Activated naive CD8-positive, alpha-beta T cell (primary cell): ENCODE measurements at regions not wholly inside any gene's neighbourhood (a gene's known extent, or its start where the extent isn't known, plus 50 kb on each side); places are given as distances from the start of the nearest gene placed in this dataset.
"Not testable (repeated sequence)": the region's sequence is repeated elsewhere in the genome, so short reads cannot be mapped to it uniquely, and the experiment has no call there.

Source experiments
- H3K27ac Mint-ChIP-seq: one replicate; pipeline ENCODE4 v1.8.0; 2021; ENCODE audit warnings: mixed read lengths
- H3K27me3 Mint-ChIP-seq: one replicate; pipeline ENCODE4 v1.8.0; 2021; ENCODE audit warnings: mixed read lengths
- H3K36me3 Mint-ChIP-seq: one replicate; pipeline ENCODE4 v1.8.0; 2021; ENCODE audit warnings: mixed read lengths
- H3K4me1 Mint-ChIP-seq: one replicate; pipeline ENCODE4 v1.8.0; 2021; ENCODE audit warnings: low read depth, mixed read lengths
- H3K4me3 Mint-ChIP-seq: one replicate; pipeline ENCODE4 v1.8.0; 2021; ENCODE audit warnings: mild to moderate bottlenecking, mixed read lengths
- H3K9me3 Mint-ChIP-seq: one replicate; pipeline ENCODE4 v1.8.0; 2021; ENCODE audit warnings: low read depth, mixed read lengths

- Mint-ChIP-seq H3K9me3 (no peaks in the 10 kb centered on the region), H3K4me1 (no peaks in the 10 kb centered on the region), H3K36me3 (no peaks in the 10 kb centered on the region), H3K27ac (no peak overlapping the region), H3K27me3 (peaks cover 2% of the 10 kb centered on the region), H3K4me3 (no peak overlapping the region)
Measured at GRCh38 chr4:24211856-24212255, 322.0 kb upstream of the PPARGC1A start.

DNA sequence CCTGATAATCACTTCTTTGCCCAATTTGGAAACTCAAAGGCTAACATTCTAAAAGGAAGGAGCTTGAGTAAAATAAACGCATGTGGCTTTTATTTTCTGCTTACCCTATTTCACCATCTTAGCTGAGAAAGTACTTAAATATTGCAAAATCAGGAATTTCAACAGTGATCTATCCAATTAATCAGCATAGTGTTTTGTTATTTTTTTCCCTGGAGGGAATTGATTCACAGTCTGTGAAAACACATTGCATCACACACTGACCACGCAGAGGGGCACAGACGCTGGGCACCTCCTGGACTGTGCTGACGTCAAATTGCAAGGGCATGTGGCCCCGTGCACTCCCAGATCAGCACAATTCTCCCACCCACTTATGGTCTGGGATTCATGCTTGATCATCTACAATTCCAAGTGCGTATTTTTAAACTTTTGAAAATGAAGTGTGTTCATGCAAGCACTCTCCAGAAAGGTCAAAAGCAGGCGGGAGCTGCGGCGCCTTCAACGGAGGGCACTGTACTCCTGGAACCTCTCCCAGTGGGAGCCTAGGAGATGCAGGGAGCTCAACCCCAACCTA is 320.6 kb upstream of the PPARGC1A start:
- Mint-ChIP-seq H3K36me3 (no peaks in the 10 kb centered on the region), H3K27ac (no peak overlapping the region), H3K9me3 (no peaks in the 10 kb centered on the region), H3K4me1 (no peaks in the 10 kb centered on the region), H3K27me3 (peaks cover 2% of the 10 kb centered on the region), H3K4me3 (no peak overlapping the region)

DNA sequence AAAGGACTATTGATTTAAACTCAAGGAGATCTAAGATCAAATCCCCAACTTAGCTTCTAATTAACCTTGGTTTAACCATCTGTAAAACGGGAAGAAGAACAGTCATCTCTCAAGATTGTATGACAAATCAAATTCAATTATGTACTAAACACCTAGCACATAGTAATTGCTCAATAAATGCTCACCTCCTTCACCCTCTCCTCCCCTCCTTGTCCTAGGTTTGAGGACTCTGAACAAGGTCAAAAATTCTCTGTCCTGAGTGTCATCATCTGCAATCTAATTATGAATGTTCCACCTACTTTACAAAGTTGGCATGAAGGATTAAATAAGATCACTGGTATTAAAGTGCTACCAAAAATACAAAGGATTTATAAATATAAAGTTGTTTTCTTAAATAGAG is 320.1 kb upstream of the PPARGC1A start:
- H3K4me1 Mint-ChIP-seq = no peaks in the 10 kb centered on the region
- H3K27me3 Mint-ChIP-seq = peaks cover 2% of the 10 kb centered on the region
- no peak overlapping the region for H3K27ac Mint-ChIP-seq
- H3K4me3 Mint-ChIP-seq = no peak overlapping the region
- no peaks in the 10 kb centered on the region for H3K36me3 Mint-ChIP-seq
- H3K9me3 Mint-ChIP-seq = no peaks in the 10 kb centered on the region

DNA sequence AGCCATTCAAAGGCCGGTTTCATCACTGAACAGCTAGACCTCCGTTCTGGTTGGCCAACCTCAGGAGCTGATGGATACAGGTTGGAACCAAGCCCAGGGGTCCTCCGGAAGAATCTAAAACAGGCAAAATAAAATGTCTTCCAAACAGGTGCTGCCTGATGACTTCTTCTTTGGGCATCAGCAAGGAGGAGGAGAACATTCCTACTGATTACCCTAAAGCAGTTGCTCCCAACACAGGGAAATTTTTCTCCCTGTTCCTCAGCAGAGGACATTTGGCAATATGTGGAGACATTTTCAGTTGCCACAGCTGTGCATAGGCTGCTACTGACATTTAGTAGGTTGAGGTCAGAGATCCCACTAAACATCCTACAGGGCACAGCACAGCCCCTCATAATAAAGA is 319.3 kb upstream of the PPARGC1A start:
- H3K9me3 Mint-ChIP-seq = no peaks in the 10 kb centered on the region
- no peaks in the 10 kb centered on the region for H3K36me3 Mint-ChIP-seq
- H3K27me3 Mint-ChIP-seq = peaks cover 2% of the 10 kb centered on the region
- H3K4me1 Mint-ChIP-seq = no peaks in the 10 kb centered on the region
- no peak overlapping the region for H3K4me3 Mint-ChIP-seq
- no peak overlapping the region for H3K27ac Mint-ChIP-seq

- Mint-ChIP-seq H3K4me3 (no peak overlapping the region), H3K9me3 (no peaks in the 10 kb centered on the region), H3K4me1 (no peaks in the 10 kb centered on the region), H3K27me3 (peaks cover under 1% of the 10 kb centered on the region), H3K27ac (no peak overlapping the region), H3K36me3 (no peaks in the 10 kb centered on the region)
Measured at GRCh38 chr4:24208691-24209090, 318.8 kb upstream of the PPARGC1A start.

DNA sequence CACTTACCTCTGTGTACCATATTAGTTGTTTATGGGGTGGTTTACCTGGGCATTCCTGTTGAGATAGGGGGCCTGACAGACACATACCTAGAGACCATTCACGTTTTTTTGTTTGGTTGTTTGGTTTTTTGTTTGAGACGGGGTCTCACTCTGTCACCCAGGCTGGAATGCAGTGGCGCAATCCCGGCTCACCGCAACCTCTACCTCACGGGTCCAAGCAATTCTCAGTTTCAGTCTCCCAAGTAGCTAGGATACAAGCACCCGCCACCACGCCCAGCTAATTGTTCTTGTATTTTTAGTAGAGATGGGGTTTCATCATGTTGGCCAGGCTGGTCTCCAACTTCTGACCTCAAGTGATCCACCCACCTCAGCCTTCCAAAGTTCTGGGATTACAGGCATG is 314.9 kb upstream of the PPARGC1A start:
- not testable (repeated sequence) for H3K9me3 Mint-ChIP-seq, H3K36me3 Mint-ChIP-seq, H3K4me1 Mint-ChIP-seq, H3K27me3 Mint-ChIP-seq, H3K4me3 Mint-ChIP-seq, H3K27ac Mint-ChIP-seq

DNA sequence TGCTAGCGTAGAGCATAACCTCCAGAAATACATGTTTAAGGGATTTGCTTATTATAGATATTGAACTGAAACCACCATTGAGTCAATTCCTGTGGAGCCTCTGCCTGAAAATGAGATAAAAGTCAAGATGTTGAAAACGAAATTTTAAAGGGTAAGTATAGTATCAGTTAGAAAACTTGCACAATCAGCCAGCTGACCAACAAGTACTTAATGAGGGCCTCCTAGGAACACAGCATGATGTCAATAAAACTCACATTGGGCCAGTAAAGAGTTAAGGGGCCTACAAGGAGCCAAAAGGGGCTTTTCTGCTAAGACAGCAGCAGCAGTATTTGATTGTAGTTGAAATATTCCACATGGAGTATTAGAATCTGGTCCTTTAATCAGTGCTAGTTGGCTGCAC is 314.1 kb upstream of the PPARGC1A start:
- Mint-ChIP-seq H3K4me3 (no peak overlapping the region), H3K27ac (no peak overlapping the region), H3K4me1 (no peaks in the 10 kb centered on the region), H3K27me3 (no peaks in the 10 kb centered on the region), H3K9me3 (no peaks in the 10 kb centered on the region), H3K36me3 (no peaks in the 10 kb centered on the region)

GRCh38 chr4:24202579-24202978 is 312.7 kb upstream of the PPARGC1A start:
- Mint-ChIP-seq H3K36me3 (no peaks in the 10 kb centered on the region), H3K4me1 (no peaks in the 10 kb centered on the region), H3K9me3 (no peaks in the 10 kb centered on the region), H3K27ac (no peak overlapping the region), H3K27me3 (no peaks in the 10 kb centered on the region), H3K4me3 (no peak overlapping the region)

- no peaks in the 10 kb centered on the region for H3K27me3 Mint-ChIP-seq
- H3K9me3 Mint-ChIP-seq = no peaks in the 10 kb centered on the region
- H3K4me3 Mint-ChIP-seq = no peak overlapping the region
- no peaks in the 10 kb centered on the region for H3K36me3 Mint-ChIP-seq
- no peak overlapping the region for H3K27ac Mint-ChIP-seq
- H3K4me1 Mint-ChIP-seq = no peaks in the 10 kb centered on the region
Measured at GRCh38 chr4:24197955-24198354, 308.1 kb upstream of the PPARGC1A start.

- H3K36me3 Mint-ChIP-seq = no peaks in the 10 kb centered on the region
- no peak overlapping the region for H3K27ac Mint-ChIP-seq
- no peaks in the 10 kb centered on the region for H3K4me1 Mint-ChIP-seq
- no peak overlapping the region for H3K4me3 Mint-ChIP-seq
- no peaks in the 10 kb centered on the region for H3K9me3 Mint-ChIP-seq
- no peaks in the 10 kb centered on the region for H3K27me3 Mint-ChIP-seq
Measured at GRCh38 chr4:24196785-24197184, 306.9 kb upstream of the PPARGC1A start.

DNA sequence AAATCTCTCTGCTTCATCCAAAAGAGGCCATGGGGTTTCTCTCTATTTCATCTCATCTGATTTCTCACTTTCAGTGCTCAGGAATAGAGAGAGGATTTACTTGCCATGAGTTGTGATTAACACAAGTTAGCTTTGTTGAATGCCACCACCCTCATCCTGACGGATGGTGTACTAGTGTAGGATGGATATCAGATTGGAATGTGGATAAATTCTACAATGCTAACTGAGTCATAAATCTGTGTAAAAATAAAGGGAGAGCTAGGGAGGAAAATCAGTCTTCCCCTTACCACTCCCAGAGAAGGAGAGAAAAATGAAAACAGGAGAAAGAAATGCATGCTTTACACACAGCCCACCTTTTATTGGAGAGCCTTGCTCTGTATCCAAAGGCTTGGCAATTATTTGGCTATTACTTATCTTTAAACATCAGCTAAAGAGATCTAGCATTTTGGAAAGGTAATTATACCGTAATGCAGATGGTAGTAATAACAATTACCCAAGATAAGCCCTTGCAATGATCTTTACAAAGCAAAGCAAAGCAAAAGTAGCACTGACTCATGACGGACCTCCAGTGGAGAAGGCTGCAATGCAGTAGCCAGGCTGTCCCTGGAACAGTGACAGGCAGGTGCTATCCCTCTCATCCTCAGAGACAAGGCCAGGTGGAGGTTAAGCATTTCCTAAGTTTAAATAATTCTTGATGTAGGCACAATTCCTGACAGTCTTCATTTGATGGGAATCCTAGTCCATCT is 306.3 kb upstream of the PPARGC1A start:
- Mint-ChIP-seq H3K4me3 (no peak overlapping the region), H3K9me3 (no peaks in the 10 kb centered on the region), H3K27me3 (no peaks in the 10 kb centered on the region), H3K4me1 (no peaks in the 10 kb centered on the region), H3K36me3 (no peaks in the 10 kb centered on the region), H3K27ac (no peak overlapping the region)

DNA sequence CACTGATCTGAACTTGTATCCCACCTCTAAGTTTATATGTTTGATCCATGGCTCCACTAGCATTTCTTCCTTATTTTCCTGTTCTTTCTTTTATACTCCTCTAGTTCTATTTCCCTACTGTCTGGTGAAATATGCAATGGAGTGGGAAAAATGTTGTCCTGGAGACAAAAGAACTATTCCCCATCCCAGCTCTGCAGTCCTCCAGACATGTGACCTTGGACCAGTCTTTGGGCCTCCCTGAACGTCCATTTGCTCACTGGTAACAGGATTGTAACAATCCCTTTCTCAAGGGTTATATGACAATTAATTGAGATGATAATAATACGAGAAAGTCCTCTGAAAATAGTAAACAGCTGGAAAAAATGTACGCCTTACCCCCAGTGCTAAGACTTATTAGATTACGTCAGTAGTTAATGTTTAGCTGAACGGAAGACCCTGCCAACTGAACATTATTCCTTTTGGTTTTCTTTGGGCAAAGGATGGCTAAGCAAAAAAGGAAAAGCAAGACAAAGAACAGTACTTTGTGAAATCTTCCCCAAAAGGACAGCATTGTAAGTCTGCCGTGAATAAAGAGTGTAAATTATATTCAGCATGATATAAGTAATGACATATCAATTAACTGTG is 302.3 kb upstream of the PPARGC1A start:
- Mint-ChIP-seq H3K9me3 (no peaks in the 10 kb centered on the region), H3K36me3 (no peaks in the 10 kb centered on the region), H3K27ac (no peak overlapping the region), H3K4me3 (no peak overlapping the region), H3K4me1 (no peaks in the 10 kb centered on the region), H3K27me3 (no peaks in the 10 kb centered on the region)

DNA sequence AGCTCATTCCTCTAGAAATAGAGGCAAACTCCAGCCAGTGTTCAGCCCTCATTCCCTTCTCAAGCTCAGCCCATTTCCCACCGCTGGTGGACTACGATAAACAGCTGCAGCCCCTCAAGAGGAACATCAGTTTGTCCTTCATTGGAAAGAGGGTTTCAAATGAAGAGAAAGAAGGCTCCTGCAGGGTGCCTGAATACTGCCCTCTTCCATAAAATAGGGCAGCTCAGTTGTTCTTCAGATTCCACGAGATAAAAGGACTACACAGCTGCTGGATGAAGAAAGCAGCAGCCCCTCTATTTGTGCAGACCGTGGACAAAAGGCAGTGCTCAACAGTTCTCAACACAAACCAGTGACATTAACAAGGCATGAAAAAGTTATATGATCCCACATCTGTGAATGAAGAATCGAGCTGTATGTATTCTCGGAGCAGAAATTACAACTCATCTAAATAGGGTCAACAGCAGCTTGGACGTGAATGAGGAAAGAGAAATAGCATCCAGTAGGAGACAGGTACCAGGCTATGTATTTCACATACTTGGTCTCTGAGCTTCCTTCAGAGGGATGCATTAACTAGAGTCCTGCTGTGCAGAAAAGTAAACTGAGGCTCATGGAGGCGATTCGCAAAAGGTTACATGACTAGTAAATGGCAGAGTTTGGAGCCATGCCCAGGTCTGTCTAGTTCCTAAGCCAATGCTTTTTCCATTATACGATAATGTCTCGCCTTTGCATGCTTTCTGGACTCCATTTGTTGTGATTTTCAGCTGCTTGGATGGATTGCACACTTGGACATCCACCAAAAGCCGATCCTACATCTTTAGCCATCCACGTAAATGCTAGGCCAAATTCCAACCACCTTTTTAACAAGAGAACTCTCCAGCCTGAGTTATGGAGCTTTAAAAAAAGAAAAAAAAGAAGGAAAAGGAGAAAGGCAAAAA is 301.2 kb upstream of the PPARGC1A start:
- H3K4me1 Mint-ChIP-seq = no peaks in the 10 kb centered on the region
- H3K9me3 Mint-ChIP-seq = no peaks in the 10 kb centered on the region
- H3K4me3 Mint-ChIP-seq = no peak overlapping the region
- no peak overlapping the region for H3K27ac Mint-ChIP-seq
- H3K36me3 Mint-ChIP-seq = no peaks in the 10 kb centered on the region
- no peaks in the 10 kb centered on the region for H3K27me3 Mint-ChIP-seq

GRCh38 chr4:24188459-24188858 is 298.6 kb upstream of the PPARGC1A start:
- no peaks in the 10 kb centered on the region for H3K36me3 Mint-ChIP-seq
- no peaks in the 10 kb centered on the region for H3K27me3 Mint-ChIP-seq
- H3K9me3 Mint-ChIP-seq = no peaks in the 10 kb centered on the region
- no peaks in the 10 kb centered on the region for H3K4me1 Mint-ChIP-seq
- H3K4me3 Mint-ChIP-seq = no peak overlapping the region
- H3K27ac Mint-ChIP-seq = no peak overlapping the region

DNA sequence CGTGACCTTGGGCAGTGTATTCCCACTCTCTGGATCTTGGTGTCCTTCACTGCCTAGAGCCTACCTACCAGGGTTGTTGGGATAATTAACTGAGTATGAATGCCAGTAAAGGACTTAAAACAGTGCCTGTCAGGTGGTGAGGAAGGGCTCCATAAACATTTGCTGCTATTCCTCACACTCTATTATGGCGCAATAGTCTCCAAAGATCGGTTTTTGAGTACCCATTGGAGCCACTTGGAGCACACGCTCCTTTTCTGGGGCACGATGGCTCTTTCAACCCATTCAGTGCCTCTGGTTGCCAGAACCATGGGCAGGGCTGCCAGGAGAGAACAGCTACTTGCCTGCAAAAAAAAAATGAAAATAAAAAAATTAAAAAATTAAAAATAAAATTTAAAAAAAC is 296.6 kb upstream of the PPARGC1A start:
- Mint-ChIP-seq H3K4me3 (no peak overlapping the region), H3K27me3 (no peaks in the 10 kb centered on the region), H3K36me3 (no peaks in the 10 kb centered on the region), H3K27ac (no peak overlapping the region), H3K4me1 (no peaks in the 10 kb centered on the region), H3K9me3 (no peaks in the 10 kb centered on the region)
